Stomach smooth muscle (tissue), 2 donors: ENCODE measurements at regions not wholly inside any gene's neighbourhood (a gene's known extent, or its start where the extent isn't known, plus 50 kb on each side); places are given as distances from the start of the nearest gene placed in this dataset.

Experiments used
- H3K27ac ChIP-seq: one replicate; pipeline ENCODE4 v1.7.0; 2013; ENCODE audit warnings: mild to moderate bottlenecking, low read length, inconsistent platforms
- H3K27me3 ChIP-seq, 2 donors: one replicate each; pipeline ENCODE4 v1.7.0; 2013; ENCODE audit warnings: low read length in 2 of 2; ENCODE audit not compliant: insufficient read depth in 2 of 2, control insufficient read depth in 1 of 2
- H3K36me3 ChIP-seq, 2 donors: one replicate each; pipeline ENCODE4 v1.7.0; 2013; ENCODE audit warnings: low read length in 2 of 2; ENCODE audit not compliant: control insufficient read depth in 2 of 2, insufficient read depth in 2 of 2
- H3K4me1 ChIP-seq: one replicate; pipeline ENCODE4 v1.7.0; 2013; ENCODE audit warnings: low read length; ENCODE audit not compliant: control insufficient read depth, insufficient read depth
- H3K4me3 ChIP-seq, 2 donors: one replicate each; pipeline ENCODE4 v1.7.0; 2013; ENCODE audit warnings: low read length in 2 of 2
- H3K9ac ChIP-seq, 2 donors: one replicate each; pipeline ENCODE4 v1.7.0; 2013; ENCODE audit warnings: low read length in 2 of 2, mild to moderate bottlenecking in 1 of 2
- H3K9me3 ChIP-seq, 2 donors: one replicate each; pipeline ENCODE4 v1.7.0; 2013; ENCODE audit warnings: low read length in 2 of 2; ENCODE audit not compliant: control insufficient read depth in 2 of 2
- donor health status: healthy.
- donor health status: Pancreatic carcinoma.

GRCh38 chr9:88056876-88057275 is 81.4 kb downstream of the SPATA31C2 start:
- Histone ChIP-seq H3K27me3 (no peaks in the 10 kb centered on the region), H3K4me1 (no peaks in the 10 kb centered on the region), H3K36me3 (no peaks in the 10 kb centered on the region), H3K9me3 (no peaks in the 10 kb centered on the region), H3K4me3 (no peak overlapping the region), H3K9ac (no peak overlapping the region), H3K27ac (no peak overlapping the region)

DNA sequence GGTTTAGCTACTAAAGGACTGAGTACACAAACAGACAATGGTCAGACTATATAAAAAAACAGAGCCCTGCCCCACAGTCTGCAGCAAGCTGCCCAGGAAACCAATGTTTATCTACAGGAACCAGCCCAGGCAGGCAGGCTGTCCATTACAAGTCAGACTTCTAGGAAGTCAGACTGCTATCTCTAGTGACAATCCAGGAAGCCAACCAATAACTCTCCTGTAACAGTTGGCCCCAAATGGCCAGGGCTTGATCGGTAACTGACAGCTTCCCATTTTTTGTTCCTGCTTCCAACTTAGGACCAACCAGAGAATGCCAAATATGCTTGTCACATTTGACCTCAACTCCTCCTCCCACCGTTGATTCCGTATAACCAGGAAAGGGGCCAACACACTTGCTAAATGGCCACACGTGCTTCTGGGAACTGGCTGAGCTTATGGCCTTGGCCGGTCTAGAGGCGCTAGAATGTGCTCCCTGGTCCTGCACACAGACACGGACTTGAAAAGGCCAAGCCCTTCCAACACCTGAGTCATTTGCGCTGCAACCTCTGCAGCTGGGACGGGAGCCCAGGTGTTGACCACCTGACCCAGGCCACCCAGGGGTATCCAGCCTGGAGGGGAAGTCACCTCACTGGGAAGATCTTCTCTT is 79.6 kb upstream of the CDK20 start:
- H3K9me3 ChIP-seq = no peaks in the 10 kb centered on the region

DNA sequence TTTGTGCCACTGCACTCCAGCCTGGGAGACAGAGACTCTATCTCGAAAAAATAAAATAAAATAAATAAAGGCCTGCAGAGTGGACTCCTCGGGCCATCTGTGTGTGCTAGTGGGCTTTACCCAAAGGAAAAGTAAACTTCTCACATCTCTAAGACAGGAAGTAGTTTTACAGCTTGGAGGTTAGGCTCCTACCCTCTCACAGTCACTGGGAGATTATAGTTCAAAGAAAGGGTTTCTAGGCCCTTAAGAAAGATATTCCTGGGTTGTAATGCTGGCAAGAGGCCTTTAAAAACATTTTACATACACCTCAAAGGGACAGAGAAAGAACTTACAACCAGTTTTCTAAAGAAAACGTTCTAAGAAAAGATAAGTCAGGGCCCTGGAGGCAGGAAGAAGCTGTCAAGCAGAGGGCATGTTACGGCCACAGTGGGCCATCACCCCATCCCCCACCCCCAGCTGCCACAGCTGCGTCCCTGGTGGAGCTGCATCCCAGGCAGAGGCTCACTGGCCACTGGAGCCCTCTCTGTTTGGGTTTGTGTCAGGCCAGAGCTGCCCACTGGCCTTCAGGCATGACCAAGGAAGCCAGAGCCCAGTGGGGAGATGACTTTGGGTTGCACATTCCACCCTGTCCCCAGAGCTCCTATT is 78.1 kb upstream of the CDK20 start:
- H3K27me3 ChIP-seq = no peaks in the 10 kb centered on the region
- no peak overlapping the region for H3K4me3 ChIP-seq
- H3K9ac ChIP-seq = no peak overlapping the region
- no peak overlapping the region for H3K27ac ChIP-seq
- no peaks in the 10 kb centered on the region for H3K36me3 ChIP-seq
- no peaks in the 10 kb centered on the region for H3K4me1 ChIP-seq
- H3K9me3 ChIP-seq = no peaks in the 10 kb centered on the region

More for the DNA sequence above, 79.6 kb upstream of the CDK20 start:
- Histone ChIP-seq H3K4me3 (no peak overlapping the region), H3K27me3 (no peaks in the 10 kb centered on the region), H3K4me1 (no peaks in the 10 kb centered on the region), H3K36me3 (no peaks in the 10 kb centered on the region), H3K27ac (no peak overlapping the region), H3K9ac (no peak overlapping the region)

GRCh38 chr9:88051138-88051537 is 76.8 kb upstream of the CDK20 start:
- Histone ChIP-seq H3K9me3 (no peaks in the 10 kb centered on the region), H3K36me3 (no peaks in the 10 kb centered on the region), H3K4me3 (no peak overlapping the region), H3K9ac (no peak overlapping the region), H3K27ac (no peak overlapping the region), H3K4me1 (no peaks in the 10 kb centered on the region), H3K27me3 (no peaks in the 10 kb centered on the region)

GRCh38 chr9:88049677-88050307 is 75.5 kb upstream of the CDK20 start:
- Histone ChIP-seq H3K27me3 (no peaks in the 10 kb centered on the region), H3K27ac (no peak overlapping the region)

GRCh38 chr9:88046542-88046941 is 72.2 kb upstream of the CDK20 start:
- no peaks in the 10 kb centered on the region for H3K36me3 ChIP-seq
- no peaks in the 10 kb centered on the region for H3K27me3 ChIP-seq
- no peaks in the 10 kb centered on the region for H3K4me1 ChIP-seq
- peaks cover 0 to 10% of the 10 kb centered on the region in 2 donors for H3K9me3 ChIP-seq
- H3K4me3 ChIP-seq = no peak overlapping the region
- no peak overlapping the region for H3K9ac ChIP-seq
- no peak overlapping the region for H3K27ac ChIP-seq

More at GRCh38 chr9:88049677-88050307, 75.5 kb upstream of the CDK20 start:
- Histone ChIP-seq H3K36me3 (no peaks in the 10 kb centered on the region), H3K4me3 (no peak overlapping the region), H3K9me3 (no peaks in the 10 kb centered on the region), H3K4me1 (no peaks in the 10 kb centered on the region), H3K9ac (no peak overlapping the region)

DNA sequence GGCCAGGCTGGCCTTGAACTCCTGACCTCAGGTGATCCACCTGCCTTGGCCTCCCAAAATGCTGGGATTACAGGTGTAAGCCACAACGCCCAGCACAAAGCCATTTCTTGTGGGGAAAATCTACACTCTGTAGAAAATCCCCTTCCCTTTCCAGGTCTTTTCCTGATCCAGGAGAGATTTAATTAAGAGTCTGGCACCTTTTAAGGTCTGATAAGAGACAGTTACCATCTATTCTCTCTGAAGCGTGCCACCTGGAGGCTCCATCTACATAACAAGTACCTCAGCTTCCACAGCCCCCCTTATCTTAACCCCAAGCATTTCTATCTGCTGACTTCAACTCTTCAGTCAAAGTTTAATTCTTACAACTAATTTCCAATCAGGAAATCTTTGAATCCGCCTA is 71.4 kb upstream of the CDK20 start:
- Histone ChIP-seq H3K27ac (no peak overlapping the region), H3K9me3 (peaks cover 0 to 10% of the 10 kb centered on the region in 2 donors), H3K36me3 (no peaks in the 10 kb centered on the region), H3K27me3 (no peaks in the 10 kb centered on the region), H3K9ac (no peak overlapping the region), H3K4me3 (no peak overlapping the region), H3K4me1 (no peaks in the 10 kb centered on the region)

DNA sequence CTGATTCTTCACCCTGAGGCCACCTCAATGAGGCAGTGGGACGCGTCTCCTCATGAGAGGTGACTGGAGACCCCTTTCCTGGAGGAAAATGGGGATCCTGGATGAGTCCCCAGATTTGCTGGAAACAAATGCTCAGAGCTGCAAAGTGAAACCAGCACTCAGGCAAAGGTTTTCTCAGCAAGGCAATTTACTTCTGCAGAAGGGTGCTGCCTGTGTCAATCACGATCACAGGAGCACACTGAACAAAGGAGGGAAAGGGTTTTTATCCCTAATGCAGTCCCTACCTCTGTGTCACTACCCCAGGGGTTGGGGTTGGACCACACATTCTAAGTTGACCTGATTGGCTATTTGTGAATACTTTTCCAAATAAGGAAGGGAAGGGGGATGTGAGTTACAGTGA is 69.9 kb upstream of the CDK20 start:
- Histone ChIP-seq H3K9ac (no peak overlapping the region), H3K9me3 (peaks cover 0 to 10% of the 10 kb centered on the region in 2 donors), H3K4me1 (no peaks in the 10 kb centered on the region), H3K27me3 (no peaks in the 10 kb centered on the region), H3K4me3 (no peak overlapping the region), H3K36me3 (no peaks in the 10 kb centered on the region), H3K27ac (no peak overlapping the region)

DNA sequence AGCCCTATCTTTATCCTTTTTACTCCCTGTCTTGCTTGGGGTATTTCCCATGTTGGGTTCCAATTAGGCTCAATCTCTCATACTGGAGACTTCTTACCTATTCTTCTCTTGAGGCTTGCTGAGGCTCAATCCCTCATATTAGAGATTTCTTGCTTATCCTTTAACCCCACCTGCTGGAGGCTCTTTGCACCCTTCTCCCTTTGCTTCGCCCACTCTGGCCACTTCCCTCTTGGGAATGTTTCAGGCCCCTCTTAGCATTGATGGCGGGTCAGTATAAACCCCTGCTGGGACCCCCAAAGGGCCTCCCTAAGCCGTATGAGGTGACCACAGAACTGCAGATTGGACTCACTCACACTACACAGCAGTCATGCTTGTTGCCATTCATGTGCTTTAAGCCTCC is 69.3 kb upstream of the CDK20 start:
- H3K4me3 ChIP-seq = no peak overlapping the region
- no peak overlapping the region for H3K9ac ChIP-seq
- no peaks in the 10 kb centered on the region for H3K36me3 ChIP-seq
- H3K27me3 ChIP-seq = no peaks in the 10 kb centered on the region
- no peak overlapping the region for H3K27ac ChIP-seq
- H3K9me3 ChIP-seq = peaks cover 0 to 10% of the 10 kb centered on the region in 2 donors
- no peaks in the 10 kb centered on the region for H3K4me1 ChIP-seq

GRCh38 chr9:88041447-88041846 is 67.1 kb upstream of the CDK20 start:
- H3K9me3 ChIP-seq = peaks cover 9 to 20% of the 10 kb centered on the region in 2 donors
- no peak overlapping the region for H3K27ac ChIP-seq
- H3K27me3 ChIP-seq = no peaks in the 10 kb centered on the region
- no peak overlapping the region for H3K9ac ChIP-seq
- H3K36me3 ChIP-seq = no peaks in the 10 kb centered on the region
- H3K4me3 ChIP-seq = no peak overlapping the region
- no peaks in the 10 kb centered on the region for H3K4me1 ChIP-seq
